Adipocyte (in vitro differentiated cells): ENCODE measurements at regions not wholly inside any gene's neighbourhood (a gene's known extent, or its start where the extent isn't known, plus 50 kb on each side); places are given as distances from the start of the nearest gene placed in this dataset.
A peak's percentile ranks its signal among the peaks of the same experiment; 100 is the strongest.
"Not testable (repeated sequence)": the region's sequence is repeated elsewhere in the genome, so short reads cannot be mapped to it uniquely, and the experiment has no call there.

Experiments
- DNase-seq: peaks from one replicate; pipeline ENCODE4 v3.0.0-alpha.2; 2015; ENCODE audit warnings: low read depth
- H3K27me3 ChIP-seq: replicated peaks from 2 replicates; pipeline ENCODE4 v1.7.0; 2013; ENCODE audit warnings: mild to moderate bottlenecking, low read length, moderate library complexity; ENCODE audit not compliant: control insufficient read depth, insufficient read depth
- H3K36me3 ChIP-seq: 2 replicates; pipeline ENCODE4 v1.7.0; 2013; ENCODE audit warnings: low read length, mild to moderate bottlenecking, moderate library complexity; ENCODE audit not compliant: control insufficient read depth, insufficient read depth, severe bottlenecking
- H3K4me1 ChIP-seq: 2 replicates; pipeline ENCODE4 v1.7.0; 2013; ENCODE audit warnings: mild to moderate bottlenecking, low read length, moderate library complexity; ENCODE audit not compliant: control insufficient read depth, insufficient read depth
- H3K4me3 ChIP-seq: 2 replicates; pipeline ENCODE4 v1.7.0; 2013; ENCODE audit warnings: mild to moderate bottlenecking, low read length, moderate library complexity
- H3K9ac ChIP-seq: 2 replicates; pipeline ENCODE4 v1.7.0; 2013; ENCODE audit warnings: mild to moderate bottlenecking, low read length, moderate library complexity
- H3K9me3 ChIP-seq: 2 replicates; pipeline ENCODE4 v1.7.0; 2013; ENCODE audit warnings: mild to moderate bottlenecking, low read length, moderate library complexity; ENCODE audit not compliant: control insufficient read depth

GRCh38 chr9:26148128-26148527 lies 469.9 kb upstream of the TUSC1 start:
- H3K4me3 ChIP-seq: no peak overlapping the region
- no peak overlapping the region for H3K9ac ChIP-seq
- no peaks in the 10 kb centered on the region for H3K27me3 ChIP-seq
- DNase-seq: no peak
- H3K9me3 ChIP-seq: no peaks in the 10 kb centered on the region
- no peaks in the 10 kb centered on the region for H3K4me1 ChIP-seq
- H3K36me3 ChIP-seq: no peaks in the 10 kb centered on the region

GRCh38 chr9:26145938-26146337 lies 467.7 kb upstream of the TUSC1 start:
- H3K27me3 ChIP-seq: no peaks in the 10 kb centered on the region
- no peaks in the 10 kb centered on the region for H3K9me3 ChIP-seq
- no peaks in the 10 kb centered on the region for H3K36me3 ChIP-seq
- no peak overlapping the region for H3K4me3 ChIP-seq
- H3K9ac ChIP-seq: no peak overlapping the region
- DNase-seq: no peak
- peaks cover 3% of the 10 kb centered on the region for H3K4me1 ChIP-seq

GRCh38 chr9:26142631-26143030 lies 464.4 kb upstream of the TUSC1 start:
- DNase-seq: no peak
- Histone ChIP-seq H3K36me3 (no peaks in the 10 kb centered on the region), H3K4me3 (no peak overlapping the region), H3K9ac (no peak overlapping the region), H3K4me1 (peaks cover 3% of the 10 kb centered on the region), H3K27me3 (no peaks in the 10 kb centered on the region), H3K9me3 (no peaks in the 10 kb centered on the region)

- Histone ChIP-seq H3K4me1 (peaks cover 3% of the 10 kb centered on the region), H3K27me3 (no peaks in the 10 kb centered on the region), H3K9ac (no peak overlapping the region), H3K36me3 (no peaks in the 10 kb centered on the region), H3K9me3 (no peaks in the 10 kb centered on the region), H3K4me3 (no peak overlapping the region)
- no peak for DNase-seq
These were observed 464.0 kb upstream of the TUSC1 start for GRCh38 chr9:26142201-26142600.

GRCh38 chr9:26133537-26133936 lies 455.3 kb upstream of the TUSC1 start:
- Histone ChIP-seq H3K27me3 (no peaks in the 10 kb centered on the region), H3K4me3 (no peak overlapping the region), H3K9ac (no peak overlapping the region), H3K36me3 (no peaks in the 10 kb centered on the region), H3K4me1 (peaks cover 52% of the 10 kb centered on the region), H3K9me3 (no peaks in the 10 kb centered on the region)
- DNase-seq: no peak

GRCh38 chr9:26132746-26133312 lies 454.6 kb upstream of the TUSC1 start:
- Histone ChIP-seq H3K4me3 (peak overlapping the region; percentile 12), H3K4me1 (peaks cover 59% of the 10 kb centered on the region), H3K27me3 (no peaks in the 10 kb centered on the region), H3K36me3 (no peaks in the 10 kb centered on the region), H3K9me3 (no peaks in the 10 kb centered on the region), H3K9ac (no peak overlapping the region)
- no peak for DNase-seq

- Histone ChIP-seq H3K9me3 (no peaks in the 10 kb centered on the region), H3K9ac (peak overlapping the region; percentile 46), H3K4me3 (no peak overlapping the region), H3K36me3 (no peaks in the 10 kb centered on the region), H3K27me3 (no peaks in the 10 kb centered on the region), H3K4me1 (peaks cover 59% of the 10 kb centered on the region)
- peak; percentile 27 for DNase-seq
These were observed 453.6 kb upstream of the TUSC1 start for GRCh38 chr9:26131886-26132285.

- no peak for DNase-seq
- Histone ChIP-seq H3K4me1 (peaks cover 44% of the 10 kb centered on the region), H3K9me3 (no peaks in the 10 kb centered on the region), H3K27me3 (no peaks in the 10 kb centered on the region), H3K9ac (peak overlapping the region; percentile 46), H3K4me3 (peak overlapping the region; percentile 34), H3K36me3 (no peaks in the 10 kb centered on the region)
These were observed 451.0 kb upstream of the TUSC1 start for GRCh38 chr9:26129217-26129616.

- peaks cover 20% of the 10 kb centered on the region for H3K4me1 ChIP-seq
- no peak overlapping the region for H3K4me3 ChIP-seq
- H3K36me3 ChIP-seq: no peaks in the 10 kb centered on the region
- no peaks in the 10 kb centered on the region for H3K27me3 ChIP-seq
- no peak for DNase-seq
- no peak overlapping the region for H3K9ac ChIP-seq
- no peaks in the 10 kb centered on the region for H3K9me3 ChIP-seq
These were observed 447.4 kb upstream of the TUSC1 start for GRCh38 chr9:26125693-26126092.

- not testable (repeated sequence) for DNase-seq, H3K9me3 ChIP-seq, H3K27me3 ChIP-seq, H3K4me3 ChIP-seq, H3K9ac ChIP-seq, H3K4me1 ChIP-seq, H3K36me3 ChIP-seq
These were observed 437.8 kb upstream of the TUSC1 start for GRCh38 chr9:26116085-26116484.

GRCh38 chr9:26112724-26113123 lies 434.5 kb upstream of the TUSC1 start:
- H3K36me3 ChIP-seq: no peaks in the 10 kb centered on the region
- H3K4me1 ChIP-seq: no peaks in the 10 kb centered on the region
- peaks cover 5% of the 10 kb centered on the region for H3K9me3 ChIP-seq
- no peak overlapping the region for H3K9ac ChIP-seq
- DNase-seq: no peak
- H3K27me3 ChIP-seq: no peaks in the 10 kb centered on the region
- no peak overlapping the region for H3K4me3 ChIP-seq

- Histone ChIP-seq H3K4me3 (no peak overlapping the region), H3K36me3 (no peaks in the 10 kb centered on the region), H3K4me1 (no peaks in the 10 kb centered on the region), H3K27me3 (no peaks in the 10 kb centered on the region), H3K9ac (no peak overlapping the region), H3K9me3 (no peaks in the 10 kb centered on the region)
- DNase-seq: no peak
These were observed 408.2 kb upstream of the TUSC1 start for GRCh38 chr9:26086396-26086795.
